GM12878 (cell line): ENCODE measurements at regions not wholly inside any gene's neighbourhood (a gene's known extent, or its start where the extent isn't known, plus 50 kb on each side); places are given as distances from the start of the nearest gene placed in this dataset.

Experiments used
- ATAC-seq: fragments of 200-7000 bp; cut with Tn5 transposase; 3 replicates; pipeline ENCODE4 v1.9.1; 2020; ENCODE audit warnings: mild to moderate bottlenecking, moderate library complexity
- BruUV-seq: library from RNA; stranded (reverse); fragments of 400-500 nt; replicated peaks from 2 replicates; lab custom pipeline; 2021; lab: Mats Ljungman, UMichigan
- CTCF ChIA-PET: fragments of 300-600 bp; sonication (Branson Sonifier 250); formaldehyde crosslinking; extraction: SDS; loops from one replicate; lab custom pipeline; 2021; ENCODE audit warnings: inconsistent platforms; lab: Yijun Ruan, JAX
- POLR2A ChIA-PET: fragments of 350-600 bp; formaldehyde crosslinking; extraction: SDS; loops from one replicate; lab custom pipeline; 2021; ENCODE audit warnings: inconsistent platforms; lab: Charles Lee
- RAD21 ChIA-PET: fragments of 300-600 bp; sonication (Branson Sonifier 250); formaldehyde crosslinking; loops from one replicate; lab custom pipeline; 2023; ENCODE audit warnings: antibody characterized with exemption; ENCODE audit not compliant: unreplicated experiment; lab: Charles Lee
- SMC1A ChIA-PET: fragments of 300-600 bp; sonication (Branson Sonifier 250); formaldehyde crosslinking; loops from one replicate; lab custom pipeline; 2023; ENCODE audit not compliant: unreplicated experiment, uncharacterized antibody; lab: Charles Lee
- DNase-seq: peaks from one replicate; pipeline ENCODE4 v3.0.0-alpha.2; 2011; ENCODE audit warnings: low read depth, low spot score
- FAIRE-seq: peaks from 3 replicates; lab custom pipeline; 2011; peaks lifted over from hg19 to GRCh38; lab: Jason Lieb, UNC
- H2AFZ ChIP-seq: 2 replicates; pipeline ENCODE4 v1.6.0; 2011; ENCODE audit warnings: low read depth, low read length, control low read depth; ENCODE audit not compliant: control insufficient read depth
- H3K27ac ChIP-seq: 2 replicates; pipeline ENCODE4 v1.5.1; 2011; ENCODE audit warnings: control low read depth; ENCODE audit not compliant: control insufficient read depth, insufficient read depth
- H3K27me3 ChIP-seq, 2 experiments: replicated peaks in 1 of 2; 2 replicates each; pipeline versions ENCODE4 v1.6.0 to v1.6.1; 2011; ENCODE audit warnings: low read length in 1 of 2; ENCODE audit not compliant: control insufficient read depth in 2 of 2, insufficient read depth in 2 of 2
- H3K36me3 ChIP-seq, 2 experiments: 2 replicates each; pipeline ENCODE4 v1.5.1; 2011; ENCODE audit warnings: low read length in 1 of 2; ENCODE audit not compliant: control insufficient read depth in 2 of 2, insufficient read depth in 2 of 2
- H3K4me1 ChIP-seq: 2 replicates; pipeline ENCODE4 v1.6.1; 2011; ENCODE audit warnings: mild to moderate bottlenecking, low read length, moderate library complexity, mixed read lengths; ENCODE audit not compliant: control insufficient read depth, insufficient read depth
- H3K4me2 ChIP-seq: 2 replicates; pipeline ENCODE4 v1.6.0; 2011; ENCODE audit warnings: control low read depth; ENCODE audit not compliant: control insufficient read depth, insufficient read depth
- H3K4me3 ChIP-seq: fragments of 200-600 bp; sonication (generic); 2 replicates; pipeline ENCODE4 v1.5.1; 2016
- H3K79me2 ChIP-seq: 2 replicates; pipeline ENCODE4 v1.6.0; 2011; ENCODE audit warnings: low read length; ENCODE audit not compliant: control insufficient read depth, insufficient read depth
- H3K9ac ChIP-seq: 2 replicates; pipeline ENCODE4 v1.8.0; 2011; ENCODE audit warnings: low read length, control low read depth, mixed read lengths; ENCODE audit not compliant: control insufficient read depth, insufficient read depth
- H3K9me3 ChIP-seq: replicated peaks from 3 replicates; pipeline ENCODE4 v1.5.1; 2011; ENCODE audit warnings: mild to moderate bottlenecking, low read length; ENCODE audit not compliant: control insufficient read depth, insufficient read depth
- H4K20me1 ChIP-seq: 2 replicates; pipeline ENCODE4 v1.6.0; 2011; ENCODE audit not compliant: control insufficient read depth, insufficient read depth
- ASH2L ChIP-seq: fragments of 300-600, 200-600 bp; sonication (generic); IDR thresholded peaks from 2 replicates; pipeline ENCODE4 v1.6.1; 2017; ENCODE audit warnings: low read depth, mild to moderate bottlenecking, borderline replicate concordance
- CBFB ChIP-seq: IDR thresholded peaks from 2 replicates; pipeline ENCODE4 v1.6.1; 2016; ENCODE audit warnings: antibody characterized with exemption, low read depth
- CHD1 ChIP-seq: IDR thresholded peaks from 2 replicates; pipeline ENCODE4 v1.6.1; 2012; ENCODE audit warnings: low read depth, low read length, improper control_type of control experiment
- CHD4 ChIP-seq: fragments of 200-600 bp; sonication (generic); IDR thresholded peaks from 2 replicates; pipeline ENCODE4 v1.6.1; 2016; ENCODE audit warnings: mild to moderate bottlenecking
- EZH2 ChIP-seq: IDR thresholded peaks from 2 replicates; pipeline ENCODE4 v1.6.1; 2012; ENCODE audit warnings: low read depth, mild to moderate bottlenecking, control low read depth, inconsistent platforms, low read length, borderline replicate concordance; ENCODE audit not compliant: control insufficient read depth
- HDAC6 ChIP-seq: fragments of 200-600 bp; sonication (generic); IDR thresholded peaks from one replicate; pipeline ENCODE4 v1.8.0; 2017; ENCODE audit warnings: antibody characterized with exemption; ENCODE audit not compliant: unreplicated experiment
- NRF1 ChIP-seq: conservative IDR thresholded peaks from 2 replicates; pipeline ENCODE4 v1.6.1; 2011; ENCODE audit warnings: mild to moderate bottlenecking, low read depth, low read length, improper control_type of control experiment
- RAD21 ChIP-seq: IDR thresholded peaks from 2 replicates; pipeline ENCODE4 v1.6.1; 2011; ENCODE audit warnings: mild to moderate bottlenecking, low read depth, low read length, moderate library complexity; ENCODE audit not compliant: insufficient read depth
- SIX5 ChIP-seq: IDR thresholded peaks from 2 replicates; pipeline ENCODE4 v1.6.1; 2011; ENCODE audit warnings: mild to moderate bottlenecking, low read depth, low read length, moderate library complexity; ENCODE audit not compliant: severe bottlenecking
- STAT3 ChIP-seq: IDR thresholded peaks from 2 replicates; pipeline ENCODE4 v1.6.1; 2011; ENCODE audit warnings: low read depth, low read length, improper control_type of control experiment
- YY1 ChIP-seq: IDR thresholded peaks from 2 replicates; pipeline ENCODE4 v1.6.1; 2011; ENCODE audit warnings: low read depth, mild to moderate bottlenecking, low read length
- ZNF622 ChIP-seq: fragments of 450-650 bp; IDR thresholded peaks from 2 replicates; pipeline ENCODE4 v1.6.1; 2017; ENCODE audit warnings: mild to moderate bottlenecking, inconsistent platforms
- ZSCAN29 ChIP-seq: fragments of 450-650 bp; IDR thresholded peaks from 2 replicates; pipeline ENCODE4 v1.6.1; 2017; ENCODE audit warnings: mild to moderate bottlenecking, moderate library complexity
- WGBS: methylation state at CpG from one replicate; pipeline ENCODE4 v1.1.6; 2016; ENCODE audit warnings: low lambda C conversion rate; ENCODE audit not compliant: insufficient replicate concordance, insufficient coverage; ENCODE audit errors: missing lambda C conversion rate; 5-methylcytosine and 5-hydroxymethylcytosine counted together
- in situ Hi-C: fragments of 300-500 bp; cut with MboI; formaldehyde crosslinking; loops from 9 replicates; pipeline ENCODE4 v1.14.3; 2018; ENCODE audit warnings: mixed read lengths
- intact Hi-C: fragments of 100-400 bp; cut with micrococcal nuclease; formaldehyde crosslinking; loops from one replicate; pipeline ENCODE4 v1.14.2; 2022; ENCODE audit not compliant: unreplicated experiment
- TF ChIP-seq, protein P1 (sequence below): fragments of 450-650 bp; IDR thresholded peaks from 2 replicates; pipeline ENCODE4 v1.6.1; 2016; ENCODE audit warnings: mild to moderate bottlenecking, moderate library complexity, borderline replicate concordance

DNA sequence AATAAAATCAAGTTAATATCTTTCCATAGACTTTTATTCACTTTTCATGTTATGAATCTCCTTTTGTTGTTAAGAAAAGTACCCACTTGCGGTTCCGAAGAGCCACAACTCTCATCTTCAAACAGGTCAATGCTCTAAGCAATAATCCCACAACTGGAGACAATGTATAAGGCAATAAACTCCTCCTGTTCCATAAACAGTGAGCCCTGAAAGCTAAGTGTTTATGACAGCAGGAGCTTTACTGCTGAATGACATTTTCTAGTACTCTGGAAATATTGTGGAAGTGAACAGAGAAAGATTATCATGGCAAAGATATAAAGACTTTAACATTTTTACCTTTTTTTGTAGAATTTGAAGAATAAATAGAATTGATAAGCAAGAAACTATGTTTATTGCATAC, 213.5 kb upstream of the MBL2 start:
- no peaks in the 10 kb centered on the region for H3K27me3 ChIP-seq
- in situ Hi-C loops = no loop called here
- ChIA-PET POLR2A (no interaction called here), SMC1A (interaction anchor here (1.3 to 1.7 kb wide), 2 partner anchors 20 to 21 kb away, joined by 3 to 5 read pairs; no protein-coding TSS in a partner anchor)
- no peaks in the 10 kb centered on the region for H3K4me1 ChIP-seq
- H2AFZ ChIP-seq = no peak overlapping the region
- no peak for DNase-seq
- intact Hi-C loops = no loop called here
- no peaks in the 10 kb centered on the region for H3K36me3 ChIP-seq
- TF ChIP-seq STAT3 = no peak
- no peak for TF ChIP-seq NRF1
- TF ChIP-seq, protein P1, sequence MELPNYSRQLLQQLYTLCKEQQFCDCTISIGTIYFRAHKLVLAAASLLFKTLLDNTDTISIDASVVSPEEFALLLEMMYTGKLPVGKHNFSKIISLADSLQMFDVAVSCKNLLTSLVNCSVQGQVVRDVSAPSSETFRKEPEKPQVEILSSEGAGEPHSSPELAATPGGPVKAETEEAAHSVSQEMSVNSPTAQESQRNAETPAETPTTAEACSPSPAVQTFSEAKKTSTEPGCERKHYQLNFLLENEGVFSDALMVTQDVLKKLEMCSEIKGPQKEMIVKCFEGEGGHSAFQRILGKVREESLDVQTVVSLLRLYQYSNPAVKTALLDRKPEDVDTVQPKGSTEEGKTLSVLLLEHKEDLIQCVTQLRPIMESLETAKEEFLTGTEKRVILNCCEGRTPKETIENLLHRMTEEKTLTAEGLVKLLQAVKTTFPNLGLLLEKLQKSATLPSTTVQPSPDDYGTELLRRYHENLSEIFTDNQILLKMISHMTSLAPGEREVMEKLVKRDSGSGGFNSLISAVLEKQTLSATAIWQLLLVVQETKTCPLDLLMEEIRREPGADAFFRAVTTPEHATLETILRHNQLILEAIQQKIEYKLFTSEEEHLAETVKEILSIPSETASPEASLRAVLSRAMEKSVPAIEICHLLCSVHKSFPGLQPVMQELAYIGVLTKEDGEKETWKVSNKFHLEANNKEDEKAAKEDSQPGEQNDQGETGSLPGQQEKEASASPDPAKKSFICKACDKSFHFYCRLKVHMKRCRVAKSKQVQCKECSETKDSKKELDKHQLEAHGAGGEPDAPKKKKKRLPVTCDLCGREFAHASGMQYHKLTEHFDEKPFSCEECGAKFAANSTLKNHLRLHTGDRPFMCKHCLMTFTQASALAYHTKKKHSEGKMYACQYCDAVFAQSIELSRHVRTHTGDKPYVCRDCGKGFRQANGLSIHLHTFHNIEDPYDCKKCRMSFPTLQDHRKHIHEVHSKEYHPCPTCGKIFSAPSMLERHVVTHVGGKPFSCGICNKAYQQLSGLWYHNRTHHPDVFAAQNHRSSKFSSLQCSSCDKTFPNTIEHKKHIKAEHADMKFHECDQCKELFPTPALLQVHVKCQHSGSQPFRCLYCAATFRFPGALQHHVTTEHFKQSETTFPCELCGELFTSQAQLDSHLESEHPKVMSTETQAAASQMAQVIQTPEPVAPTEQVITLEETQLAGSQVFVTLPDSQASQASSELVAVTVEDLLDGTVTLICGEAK = no peak
- no peak for TF ChIP-seq ZNF622
- no peak for TF ChIP-seq YY1
- no peak for TF ChIP-seq CBFB
- TF ChIP-seq RAD21 = no peak
- TF ChIP-seq CHD1 = no peak
- TF ChIP-seq ZSCAN29 = no peak
- TF ChIP-seq HDAC6 = no peak
- no peak for TF ChIP-seq EZH2
- TF ChIP-seq ASH2L = no peak
- TF ChIP-seq SIX5 = no peak
- no peak for TF ChIP-seq CHD4
- TF ChIP-seq, all 136 proteins: peak for 0
- CTCF ChIA-PET = no interaction called here
- H3K27ac ChIP-seq = no peak overlapping the region
- H3K9me3 ChIP-seq = no peaks in the 10 kb centered on the region
- 54% methylated on average over 2 of the region's 2 CpGs for WGBS
- RAD21 ChIA-PET = interaction anchor here (1.7 kb wide), 1 partner anchor 34 kb away, joined by 3 read pairs; no protein-coding TSS in a partner anchor
- ATAC-seq = no peak
- no peak overlapping the region for H3K9ac ChIP-seq
- no TSS peak for BruUV-seq
- no peak for FAIRE-seq
- H4K20me1 ChIP-seq = no peaks in the 10 kb centered on the region
- H3K4me2 ChIP-seq = no peak overlapping the region
- H3K79me2 ChIP-seq = no peaks in the 10 kb centered on the region
- no peak overlapping the region for H3K4me3 ChIP-seq
